ENCODE measurements at regions not wholly inside any gene's neighbourhood (a gene's known extent, or its start where the extent isn't known, plus 50 kb on each side); places are given as distances from the start of the nearest gene placed in this dataset.

GRCh38 chr2:111647359-111647758 is 236.6 kb downstream of the ANAPC1 start:
- no peak for DNase-seq
- Mint-ChIP-seq H3K9me3 (ENCODE audit: unreplicated experiment) (no peaks in the 10 kb centered on the region), H3K4me1 (ENCODE audit: low read depth, unreplicated experiment) (no peaks in the 10 kb centered on the region), H3K27me3 (ENCODE audit: unreplicated experiment) (no peaks in the 10 kb centered on the region), H3K27ac (ENCODE audit: unreplicated experiment) (no peak overlapping the region), H3K36me3 (ENCODE audit: unreplicated experiment) (peaks cover 7% of the 10 kb centered on the region), H3K4me3 (ENCODE audit: unreplicated experiment) (no peak overlapping the region)
- no peak for TF ChIP-seq CTCF (IDR thresholded peaks at IDR 0.05; ENCODE audit: partially characterized antibody, unreplicated experiment)

- H3K4me1 Mint-ChIP-seq (ENCODE audit: low read depth, unreplicated experiment), result peaks cover 14% of the 10 kb centered on the region
These were observed 232.0 kb downstream of the ANAPC1 start for GRCh38 chr2:111652038-111652437.

GRCh38 chr2:111652681-111653080 is 231.3 kb downstream of the ANAPC1 start:
- H3K9me3 Mint-ChIP-seq (ENCODE audit: unreplicated experiment), result no peaks in the 10 kb centered on the region
- H3K4me3 Mint-ChIP-seq (ENCODE audit: unreplicated experiment), result no peak overlapping the region
- H3K36me3 Mint-ChIP-seq (ENCODE audit: unreplicated experiment), result no peaks in the 10 kb centered on the region
- TF ChIP-seq CTCF (IDR thresholded peaks at IDR 0.05; ENCODE audit: partially characterized antibody, unreplicated experiment), result no peak
- no peak for DNase-seq
- peaks cover 14% of the 10 kb centered on the region for H3K4me1 Mint-ChIP-seq (ENCODE audit: low read depth, unreplicated experiment)
- no peaks in the 10 kb centered on the region for H3K27me3 Mint-ChIP-seq (ENCODE audit: unreplicated experiment)
- no peak overlapping the region for H3K27ac Mint-ChIP-seq (ENCODE audit: unreplicated experiment)

More at GRCh38 chr2:111652038-111652437, 232.0 kb downstream of the ANAPC1 start:
- no peaks in the 10 kb centered on the region for H3K9me3 Mint-ChIP-seq (ENCODE audit: unreplicated experiment)
- DNase-seq, result no peak
- no peaks in the 10 kb centered on the region for H3K27me3 Mint-ChIP-seq (ENCODE audit: unreplicated experiment)
- peaks cover 3% of the 10 kb centered on the region for H3K36me3 Mint-ChIP-seq (ENCODE audit: unreplicated experiment)
- no peak for TF ChIP-seq CTCF (IDR thresholded peaks at IDR 0.05; ENCODE audit: partially characterized antibody, unreplicated experiment)
- H3K27ac Mint-ChIP-seq (ENCODE audit: unreplicated experiment), result no peak overlapping the region
- no peak overlapping the region for H3K4me3 Mint-ChIP-seq (ENCODE audit: unreplicated experiment)

GRCh38 chr2:111653103-111653624 is 230.8 kb downstream of the ANAPC1 start:
- TF ChIP-seq CTCF (IDR thresholded peaks at IDR 0.05; ENCODE audit: partially characterized antibody, unreplicated experiment), result no peak
- Mint-ChIP-seq H3K4me3 (ENCODE audit: unreplicated experiment) (no peak overlapping the region), H3K9me3 (ENCODE audit: unreplicated experiment) (no peaks in the 10 kb centered on the region), H3K4me1 (ENCODE audit: low read depth, unreplicated experiment) (peaks cover 14% of the 10 kb centered on the region), H3K27me3 (ENCODE audit: unreplicated experiment) (no peaks in the 10 kb centered on the region), H3K36me3 (ENCODE audit: unreplicated experiment) (no peaks in the 10 kb centered on the region), H3K27ac (ENCODE audit: unreplicated experiment) (no peak overlapping the region)
- DNase-seq, result no peak

GRCh38 chr2:111653913-111654312 is 230.1 kb downstream of the ANAPC1 start:
- Mint-ChIP-seq H3K36me3 (ENCODE audit: unreplicated experiment) (no peaks in the 10 kb centered on the region), H3K27me3 (ENCODE audit: unreplicated experiment) (no peaks in the 10 kb centered on the region), H3K4me1 (ENCODE audit: low read depth, unreplicated experiment) (peaks cover 14% of the 10 kb centered on the region), H3K27ac (ENCODE audit: unreplicated experiment) (no peak overlapping the region), H3K4me3 (ENCODE audit: unreplicated experiment) (no peak overlapping the region), H3K9me3 (ENCODE audit: unreplicated experiment) (no peaks in the 10 kb centered on the region)
- no peak for TF ChIP-seq CTCF (IDR thresholded peaks at IDR 0.05; ENCODE audit: partially characterized antibody, unreplicated experiment)
- DNase-seq, result no peak

All from glutamatergic neuron (in vitro differentiated cells).